ENCODE measurements at regions not wholly inside any gene's neighbourhood (a gene's known extent, or its start where the extent isn't known, plus 50 kb on each side); places are given as distances from the start of the nearest gene placed in this dataset.
"Not testable (repeated sequence)": the region's sequence is repeated elsewhere in the genome, so short reads cannot be mapped to it uniquely, and the experiment has no call there.

GRCh38 chr3:177852001-177852807, 654.9 kb upstream of the TBL1XR1 start:
- no peak for TF ChIP-seq CTCF (IDR thresholded peaks at IDR 0.05; ENCODE audit: low read depth, low read length, missing control alignments)
- no peak overlapping the region for H3K4me3 ChIP-seq (replicated peaks; ENCODE audit: low read depth, low read length)
- no peak for DNase-seq (ENCODE audit: extremely low read depth, low read depth)

GRCh38 chr3:177855021-177855420, 657.7 kb upstream of the TBL1XR1 start:
- no peak overlapping the region for H3K4me3 ChIP-seq (replicated peaks; ENCODE audit: low read depth, low read length)
- no peak for DNase-seq (ENCODE audit: extremely low read depth, low read depth)
- TF ChIP-seq CTCF (IDR thresholded peaks at IDR 0.05; ENCODE audit: low read depth, low read length, missing control alignments): no peak

- TF ChIP-seq CTCF (IDR thresholded peaks at IDR 0.05; ENCODE audit: low read depth, low read length, missing control alignments): no peak
- H3K4me3 ChIP-seq (replicated peaks; ENCODE audit: low read depth, low read length): no peak overlapping the region
- DNase-seq (ENCODE audit: extremely low read depth, low read depth): no peak
Observed at GRCh38 chr3:177860184-177860583, 662.9 kb upstream of the TBL1XR1 start.

GRCh38 chr3:177862962-177863491, 665.7 kb upstream of the TBL1XR1 start:
- no peak for DNase-seq (ENCODE audit: extremely low read depth, low read depth)
- TF ChIP-seq CTCF (IDR thresholded peaks at IDR 0.05; ENCODE audit: low read depth, low read length, missing control alignments): no peak
- no peak overlapping the region for H3K4me3 ChIP-seq (replicated peaks; ENCODE audit: low read depth, low read length)

GRCh38 chr3:177871267-177871666, 665.0 kb upstream of the KCNMB2 start:
- DNase-seq (ENCODE audit: extremely low read depth, low read depth); H3K4me3 ChIP-seq (replicated peaks; ENCODE audit: low read depth, low read length): not testable (repeated sequence)

GRCh38 chr3:177878192-177878591, 658.0 kb upstream of the KCNMB2 start:
- no peak for TF ChIP-seq CTCF (IDR thresholded peaks at IDR 0.05; ENCODE audit: low read depth, low read length, missing control alignments)
- DNase-seq (ENCODE audit: extremely low read depth, low read depth): no peak
- H3K4me3 ChIP-seq (replicated peaks; ENCODE audit: low read depth, low read length): no peak overlapping the region

GRCh38 chr3:177878957-177879356, 657.3 kb upstream of the KCNMB2 start:
- peak; percentile 19 for DNase-seq (ENCODE audit: extremely low read depth, low read depth)
- H3K4me3 ChIP-seq (replicated peaks; ENCODE audit: low read depth, low read length): no peak overlapping the region
- no peak for TF ChIP-seq CTCF (IDR thresholded peaks at IDR 0.05; ENCODE audit: low read depth, low read length, missing control alignments)

All from HFF-Myc (cell line).